Keratinocyte (primary cell): ENCODE measurements at regions not wholly inside any gene's neighbourhood (a gene's known extent, or its start where the extent isn't known, plus 50 kb on each side); places are given as distances from the start of the nearest gene placed in this dataset.

ENCODE experiments used
- DNase-seq: peaks from one replicate; pipeline ENCODE4 v3.0.0-alpha.2; 2011; ENCODE audit warnings: low read depth, missing footprints, low spot score
- FAIRE-seq: peaks from 2 replicates; lab custom pipeline; 2011; peaks lifted over from hg19 to GRCh38; lab: Jason Lieb, UNC
- H2AFZ ChIP-seq: 2 replicates; pipeline ENCODE4 v1.6.0; 2012; ENCODE audit warnings: low read length, control low read depth, inconsistent platforms; ENCODE audit not compliant: control insufficient read depth
- H3K27ac ChIP-seq: 2 replicates; pipeline ENCODE4 v1.5.1; 2011; ENCODE audit warnings: low read length; ENCODE audit not compliant: control insufficient read depth, insufficient read depth
- H3K27me3 ChIP-seq: 3 replicates; pipeline ENCODE4 v1.6.0; 2011; ENCODE audit warnings: low read length; ENCODE audit not compliant: control insufficient read depth, insufficient read depth; ENCODE audit errors: extremely low read depth
- H3K36me3 ChIP-seq, 2 experiments: 2 replicates in 1 of 2; 3 replicates in 1 of 2; pipeline ENCODE4 v1.5.1; 2011; ENCODE audit warnings: low read length in 2 of 2, mild to moderate bottlenecking in 1 of 2; ENCODE audit not compliant: control insufficient read depth in 2 of 2, insufficient read depth in 2 of 2; ENCODE audit errors: extremely low read depth in 1 of 2
- H3K4me1 ChIP-seq: 3 replicates; pipeline ENCODE4 v1.5.1; 2011; ENCODE audit warnings: low read length; ENCODE audit not compliant: control insufficient read depth, insufficient read depth; ENCODE audit errors: extremely low read depth
- H3K4me2 ChIP-seq: 3 replicates; pipeline ENCODE4 v1.6.0; 2011; ENCODE audit warnings: low read depth, low read length; ENCODE audit not compliant: control insufficient read depth, insufficient read depth; ENCODE audit errors: extremely low read depth
- H3K4me3 ChIP-seq, 3 experiments: fragments of 200-600 bp in 1 of 3; sonication (generic) in 1 of 3; 2 replicates in 2 of 3; 3 replicates in 1 of 3; pipeline ENCODE4 v1.5.1; 2011 to 2016; ENCODE audit warnings: low read length in 3 of 3, mild to moderate bottlenecking in 3 of 3, control low read depth in 2 of 3, inconsistent platforms in 1 of 3, low read depth in 1 of 3, mixed read lengths in 1 of 3, mixed run types in 1 of 3, moderate library complexity in 1 of 3; ENCODE audit not compliant: control insufficient read depth in 2 of 3, insufficient read depth in 2 of 3; ENCODE audit errors: extremely low read depth in 1 of 3
- H3K79me2 ChIP-seq: 2 replicates; pipeline ENCODE4 v1.6.0; 2012; ENCODE audit warnings: low read length; ENCODE audit not compliant: control insufficient read depth, insufficient read depth
- H3K9ac ChIP-seq: 3 replicates; pipeline ENCODE4 v1.6.0; 2011; ENCODE audit warnings: low read length; ENCODE audit not compliant: control insufficient read depth, insufficient read depth; ENCODE audit errors: extremely low read depth
- H3K9me1 ChIP-seq: 3 replicates; pipeline ENCODE4 v1.6.0; 2011; ENCODE audit warnings: low read length; ENCODE audit not compliant: control insufficient read depth, insufficient read depth; ENCODE audit errors: extremely low read depth
- H3K9me3 ChIP-seq: 2 replicates; pipeline ENCODE4 v1.5.1; 2012; ENCODE audit warnings: low read depth, low read length; ENCODE audit not compliant: control insufficient read depth
- H4K20me1 ChIP-seq: 3 replicates; pipeline ENCODE4 v1.6.0; 2011; ENCODE audit warnings: low read length; ENCODE audit not compliant: control insufficient read depth, insufficient read depth; ENCODE audit errors: extremely low read depth
- CTCF ChIP-seq, 3 experiments: IDR thresholded peaks in 1 of 3; conservative IDR thresholded peaks in 1 of 3; optimal IDR thresholded peaks in 1 of 3; 2 replicates in 2 of 3; 3 replicates in 1 of 3; pipeline versions ENCODE3 to v1.5.1; 2011; ENCODE audit warnings: low read length in 3 of 3, mild to moderate bottlenecking in 3 of 3, moderate library complexity in 2 of 3, control low read depth in 1 of 3, inconsistent platforms in 1 of 3; ENCODE audit not compliant: insufficient read depth in 2 of 3; ENCODE audit errors: extremely low read depth in 1 of 3
- EZH2 ChIP-seq: IDR thresholded peaks from one replicate; pipeline ENCODE4 v1.6.1; 2012; ENCODE audit warnings: inconsistent platforms, mild to moderate bottlenecking, low read length, moderate library complexity
- dilution Hi-C: fragments of 300-500 bp; cut with MboI; formaldehyde crosslinking; loops from one replicate; pipeline ENCODE4 v1.7.0; 2020; ENCODE audit warnings: low sequenced_read_pairs; ENCODE audit not compliant: extremely low pct_ligation_motif_present

- no peaks in the 10 kb centered on the region for H4K20me1 ChIP-seq
- H3K9me1 ChIP-seq: no peaks in the 10 kb centered on the region
- dilution Hi-C loops: no loop called here
- no peak for DNase-seq
- H3K79me2 ChIP-seq: no peaks in the 10 kb centered on the region
- H3K4me1 ChIP-seq: no peaks in the 10 kb centered on the region
- no peaks in the 10 kb centered on the region for H3K36me3 ChIP-seq
- TF ChIP-seq EZH2 (no peak), CTCF (optimal IDR thresholded peaks at IDR 0.05 in 1 of 3, IDR thresholded peaks at IDR 0.05 in 1 of 3, conservative IDR thresholded peaks at IDR 0.05 in 1 of 3; ENCODE audit: extremely low read depth in 1 of 3, insufficient read depth in 2 of 3, low read length in 3 of 3) (no peak)
- H3K27me3 ChIP-seq: no peaks in the 10 kb centered on the region
- no peak overlapping the region for H2AFZ ChIP-seq
- no peak overlapping the region for H3K4me3 ChIP-seq
- H3K9me3 ChIP-seq: no peaks in the 10 kb centered on the region
- H3K27ac ChIP-seq: no peak overlapping the region
- no peak for FAIRE-seq
- no peak overlapping the region for H3K4me2 ChIP-seq
- no peak overlapping the region for H3K9ac ChIP-seq
These were observed 470.7 kb upstream of the CBLB start for GRCh38 chr3:106339551-106339950.

- dilution Hi-C loops: no loop called here
- no peak for DNase-seq
- Histone ChIP-seq H3K4me3 (no peak overlapping the region), H3K27ac (no peak overlapping the region), H3K27me3 (no peaks in the 10 kb centered on the region), H3K9me3 (no peaks in the 10 kb centered on the region), H3K9ac (no peak overlapping the region), H2AFZ (no peak overlapping the region), H4K20me1 (no peaks in the 10 kb centered on the region), H3K79me2 (no peaks in the 10 kb centered on the region), H3K36me3 (no peaks in the 10 kb centered on the region), H3K4me1 (no peaks in the 10 kb centered on the region), H3K4me2 (no peak overlapping the region), H3K9me1 (no peaks in the 10 kb centered on the region)
- TF ChIP-seq EZH2 (no peak), CTCF (optimal IDR thresholded peaks at IDR 0.05 in 1 of 3, IDR thresholded peaks at IDR 0.05 in 1 of 3, conservative IDR thresholded peaks at IDR 0.05 in 1 of 3; ENCODE audit: extremely low read depth in 1 of 3, insufficient read depth in 2 of 3, low read length in 3 of 3) (no peak)
- no peak for FAIRE-seq
These were observed 472.3 kb upstream of the CBLB start for GRCh38 chr3:106341087-106341486.
